Heart right ventricle (tissue), 16 donors: ENCODE measurements at regions not wholly inside any gene's neighbourhood (a gene's known extent, or its start where the extent isn't known, plus 50 kb on each side); places are given as distances from the start of the nearest gene placed in this dataset.

Source experiments
- ATAC-seq, 8 donors: fragments of 200-7000 bp; cut with Tn5 transposase; one replicate each; pipeline ENCODE4 v1.9.1; 2020; ENCODE audit warnings: mild to moderate bottlenecking in 8 of 8, moderate library complexity in 8 of 8, moderate number of reproducible peaks in 1 of 8
- DNase-seq, 2 donors: peaks; one replicate each; pipeline ENCODE4 v3.0.0-alpha.2; 2020
- H3K27ac ChIP-seq, 10 donors: fragments of 200-600 bp; sonication (generic) in 2 of 10; one replicate each; pipeline versions ENCODE4 v1.5.0 to v1.8.0; 2020 to 2022; ENCODE audit warnings: mild to moderate bottlenecking in 3 of 10
- H3K27me3 ChIP-seq, 7 donors: fragments of 200-600 bp; one replicate each; pipeline ENCODE4 v1.8.0; 2021 to 2022; ENCODE audit warnings: mild to moderate bottlenecking in 2 of 7
- H3K36me3 ChIP-seq, 9 donors: fragments of 200-600 bp; sonication (generic) in 1 of 9; one replicate each; pipeline versions ENCODE4 v1.5.0 to v1.8.0; 2020 to 2022; ENCODE audit warnings: mild to moderate bottlenecking in 2 of 9
- H3K4me1 ChIP-seq, 9 donors: fragments of 200-600 bp; sonication (generic) in 1 of 9; one replicate each; pipeline versions ENCODE4 v1.5.0 to v1.8.0; 2020 to 2022; ENCODE audit warnings: mild to moderate bottlenecking in 4 of 9
- H3K4me3 ChIP-seq, 10 donors: fragments of 200-600 bp; sonication (generic) in 2 of 10; one replicate each; pipeline versions ENCODE4 v1.5.0 to v1.8.0; 2020 to 2022; ENCODE audit warnings: mild to moderate bottlenecking in 7 of 10, moderate library complexity in 2 of 10
- H3K9me3 ChIP-seq, 11 donors: fragments of 200-600 bp in 10 of 11; sonication (generic) in 2 of 11; one replicate each; pipeline versions ENCODE4 v1.5.0 to v1.8.0; 2013 to 2022; ENCODE audit warnings: mild to moderate bottlenecking in 2 of 11, control low read depth in 1 of 11, moderate library complexity in 1 of 11
- WGBS, 2 donors: extraction: QIAGEN DNeasy Blood & Tissue Kit; methylation state at CpG; one replicate each; pipeline ENCODE4 v1.1.7; 2013; ENCODE audit warnings: inconsistent platforms in 1 of 2; 5-methylcytosine and 5-hydroxymethylcytosine counted together
- intact Hi-C, 10 donors: fragments of 100-400 bp; cut with DNase I; formaldehyde crosslinking; loops; one replicate each; pipeline versions ENCODE4 v1.11.1 to v1.14.2; 2022
- TF ChIP-seq, protein P1 (sequence below), 9 donors: fragments of 200-600 bp; sonication (generic) in 2 of 9; IDR thresholded peaks; one replicate each; pipeline versions ENCODE4 v1.5.0 to v1.8.0; 2021 to 2022; ENCODE audit warnings: antibody characterized with exemption in 9 of 9, mild to moderate bottlenecking in 5 of 9, moderate library complexity in 1 of 9
- donor health status: Arrhythmogenic right ventricular cardiomyopathy.
- donor health status: ischemic (EF 13 %, LVEDD 7.1; RV severe dilation, severe dysfunction).
- donor health status: healthy with polysubstance abuse.
- donor health status: DM: no; HTN: yes; CAD: no.
- donor health status: DM: no; HTN: no; CAD: no.
- donor health status: ischemic (EF 25% LVEDD 6.9; RV normal size, moderate dysfunction).
- donor health status: ischemic (EF 25% LVEDD 5.7; RV mildly dilated, moderate dysfunction).
- donor health status: healthy.
- donor health status: DM: yes; HTN: yes; CAD: no.
- donor health status: Ischemic cardiomyopathy.
- donor health status: ischemic (EF 35%, LVEDD 5.7; RV mildly dilated, moderate dysfunction).
- donor health status: nonischemic (EF 11% LVEDD 7.7; RV severe dilation, severe dysfunction).
- donor health status: DM: yes; HTN: yes; CAD: no.
- donor health status: PGD.
- donor health status: ischemic (EF 29% LVEDD 5.4; RV normal size, mild dysfunction).
- donor health status: nonischemic (EF 23%, LVEDD 6.1; RV moderate dilation, normal function).

DNA sequence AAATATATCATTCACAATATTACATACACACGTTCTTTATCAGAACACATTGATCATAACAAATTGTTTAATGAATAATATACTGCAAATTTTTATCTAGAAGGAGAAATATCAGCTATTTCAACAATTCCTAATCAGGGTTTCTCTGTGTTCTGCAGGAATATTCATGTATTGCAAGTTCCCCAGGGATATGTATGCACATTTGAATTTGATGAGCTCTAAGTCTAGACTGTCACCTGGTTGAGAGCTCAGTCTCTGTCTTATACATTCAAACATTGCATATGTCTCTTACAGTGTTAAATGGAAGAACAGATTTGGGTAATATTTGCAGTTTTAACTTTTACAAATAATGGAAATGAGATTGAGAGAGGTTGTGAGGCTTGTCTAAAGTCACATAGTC, 829.7 kb downstream of the CDH11 start:
- DNase-seq (no peak), ATAC-seq (no peak)
- Histone ChIP-seq H3K4me3 (no peak overlapping the region), H3K4me1 (peaks cover 0 to 11% (median 0%) of the 10 kb centered on the region in 9 donors), H3K36me3 (no peaks in the 10 kb centered on the region), H3K27me3 (no peaks in the 10 kb centered on the region), H3K9me3 (peaks cover 0 to 8% (median 0%) of the 10 kb centered on the region in 11 donors), H3K27ac (no peak overlapping the region)
- intact Hi-C loops: no loop called here
- TF ChIP-seq, protein P1, sequence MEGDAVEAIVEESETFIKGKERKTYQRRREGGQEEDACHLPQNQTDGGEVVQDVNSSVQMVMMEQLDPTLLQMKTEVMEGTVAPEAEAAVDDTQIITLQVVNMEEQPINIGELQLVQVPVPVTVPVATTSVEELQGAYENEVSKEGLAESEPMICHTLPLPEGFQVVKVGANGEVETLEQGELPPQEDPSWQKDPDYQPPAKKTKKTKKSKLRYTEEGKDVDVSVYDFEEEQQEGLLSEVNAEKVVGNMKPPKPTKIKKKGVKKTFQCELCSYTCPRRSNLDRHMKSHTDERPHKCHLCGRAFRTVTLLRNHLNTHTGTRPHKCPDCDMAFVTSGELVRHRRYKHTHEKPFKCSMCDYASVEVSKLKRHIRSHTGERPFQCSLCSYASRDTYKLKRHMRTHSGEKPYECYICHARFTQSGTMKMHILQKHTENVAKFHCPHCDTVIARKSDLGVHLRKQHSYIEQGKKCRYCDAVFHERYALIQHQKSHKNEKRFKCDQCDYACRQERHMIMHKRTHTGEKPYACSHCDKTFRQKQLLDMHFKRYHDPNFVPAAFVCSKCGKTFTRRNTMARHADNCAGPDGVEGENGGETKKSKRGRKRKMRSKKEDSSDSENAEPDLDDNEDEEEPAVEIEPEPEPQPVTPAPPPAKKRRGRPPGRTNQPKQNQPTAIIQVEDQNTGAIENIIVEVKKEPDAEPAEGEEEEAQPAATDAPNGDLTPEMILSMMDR (IDR thresholded peaks at IDR 0.05): no peak
- 61 to 70% methylated on average over 1 of the region's 1 CpG for WGBS, 2 donors

DNA sequence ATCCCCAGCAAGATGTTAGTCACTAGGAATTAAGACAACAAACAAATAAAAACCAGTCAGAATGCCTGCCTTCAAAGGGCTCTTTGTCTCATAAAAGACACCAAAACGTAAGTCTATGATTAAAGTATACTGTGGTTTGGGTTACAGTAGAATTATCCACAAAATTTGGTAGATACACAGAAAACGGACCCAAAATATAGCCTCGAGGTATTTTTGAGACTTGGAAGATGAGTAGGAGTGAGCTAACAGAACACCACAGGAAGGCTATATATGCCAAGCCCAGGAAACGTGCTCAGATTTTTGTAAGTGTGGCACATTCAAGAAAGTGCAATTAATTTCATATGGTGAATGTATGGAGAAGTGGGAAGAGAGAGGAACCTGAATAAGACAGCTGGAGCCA, 831.4 kb downstream of the CDH11 start:
- Histone ChIP-seq H3K36me3 (no peaks in the 10 kb centered on the region), H3K4me1 (peaks cover 0 to 11% (median 0%) of the 10 kb centered on the region in 9 donors)
- ATAC-seq: no peak

DNA sequence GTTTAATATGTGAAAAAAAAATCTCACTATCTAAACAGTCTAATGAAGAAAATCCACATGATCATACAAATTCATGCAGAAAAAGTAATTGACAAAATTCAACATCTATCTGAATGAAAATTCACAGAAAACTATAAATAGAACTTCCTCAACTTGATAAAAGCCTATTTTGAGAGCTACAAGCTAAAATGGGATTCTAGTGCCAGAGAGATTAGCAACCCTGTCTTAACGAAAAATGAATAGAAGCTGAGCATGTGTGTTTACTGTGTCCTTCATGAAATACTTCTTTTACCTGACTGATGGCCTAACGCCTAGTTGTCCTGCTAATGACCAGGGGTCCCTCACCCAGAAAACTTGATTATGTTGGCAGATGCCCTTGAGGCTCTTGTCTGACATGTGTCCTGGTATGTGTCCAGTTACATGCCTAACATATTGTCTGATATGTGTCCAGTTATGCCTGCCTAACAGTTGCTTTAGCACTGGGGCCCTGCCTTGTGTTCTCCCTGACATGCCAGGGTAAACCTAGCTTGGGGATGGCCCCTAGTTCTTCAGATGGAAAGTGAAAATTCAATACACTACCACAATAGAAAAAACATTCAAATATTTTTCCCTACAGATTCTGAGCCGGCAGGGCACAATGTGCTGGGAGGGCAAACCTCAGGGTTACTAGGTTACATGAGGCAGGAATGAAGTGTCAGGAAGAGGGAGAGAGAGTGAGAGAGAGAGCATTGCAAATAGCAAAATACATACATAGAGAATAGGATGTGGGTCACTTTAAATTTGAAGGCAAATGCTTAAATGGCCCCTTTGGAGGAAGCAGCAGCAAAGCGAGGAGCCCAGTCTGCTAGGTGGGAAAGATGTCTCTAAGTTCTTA, 834.0 kb downstream of the CDH11 start:
- H3K27me3 ChIP-seq: no peaks in the 10 kb centered on the region
- H3K9me3 ChIP-seq: peaks cover 0 to 22% (median 5%) of the 10 kb centered on the region in 11 donors
- DNase-seq: no peak
- H3K27ac ChIP-seq: peak overlapping the region in 7 of 10 donors; percentile 47 to 81 (median 72)
- TF ChIP-seq, protein P1 (IDR thresholded peaks at IDR 0.05): no peak
- H3K36me3 ChIP-seq: no peaks in the 10 kb centered on the region
- H3K4me3 ChIP-seq: no peak overlapping the region
- intact Hi-C loops: loop anchor here in 1 of 10 donors (1.0 kb wide), 1 partner anchor 19 kb away; no protein-coding TSS in a partner anchor
- H3K4me1 ChIP-seq: peaks cover 0 to 11% (median 0%) of the 10 kb centered on the region in 9 donors
- WGBS, 2 donors: 34 to 43% methylated on average over 4 of the region's 4 CpGs
- ATAC-seq: peak; percentile 39 to 85 (median 70)

More for the DNA sequence above, 831.4 kb downstream of the CDH11 start:
- peaks cover 0 to 8% (median 0%) of the 10 kb centered on the region in 11 donors for H3K9me3 ChIP-seq
- DNase-seq: no peak
- WGBS, 2 donors: 73 to 81% methylated on average over 4 of the region's 4 CpGs
- H3K4me3 ChIP-seq: no peak overlapping the region
- intact Hi-C loops: no loop called here
- H3K27me3 ChIP-seq: no peaks in the 10 kb centered on the region
- TF ChIP-seq, protein P1 (IDR thresholded peaks at IDR 0.05): no peak
- no peak overlapping the region for H3K27ac ChIP-seq

DNA sequence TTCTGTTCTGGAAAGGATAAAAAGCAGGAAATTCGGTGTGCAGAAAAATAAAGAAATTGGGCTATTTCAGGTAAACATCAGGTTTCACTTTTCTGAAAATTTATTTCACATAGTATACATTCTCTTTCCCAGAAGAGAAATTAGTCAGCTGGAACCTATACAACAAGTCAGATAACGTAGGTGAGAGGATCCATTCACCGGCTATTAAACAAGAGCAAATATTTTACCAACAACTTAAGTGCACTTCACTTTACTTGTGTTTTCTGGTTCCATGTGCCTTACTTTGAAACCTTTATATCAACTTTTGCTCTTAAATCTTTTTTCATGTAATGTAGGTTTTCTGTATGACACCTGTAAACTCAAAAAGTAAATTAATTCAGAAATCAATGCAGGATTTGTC, 839.7 kb downstream of the CDH11 start:
- H3K9me3 ChIP-seq: peaks cover 0 to 15% (median 5%) of the 10 kb centered on the region in 11 donors
- no peak for ATAC-seq
- H3K4me3 ChIP-seq: no peak overlapping the region
- 82 to 87% methylated on average over 3 of the region's 3 CpGs for WGBS, 2 donors
- no peaks in the 10 kb centered on the region for H3K27me3 ChIP-seq
- no peaks in the 10 kb centered on the region for H3K36me3 ChIP-seq
- intact Hi-C loops: no loop called here
- DNase-seq: no peak
- H3K27ac ChIP-seq: no peak overlapping the region
- TF ChIP-seq, protein P1 (IDR thresholded peaks at IDR 0.05): no peak
- H3K4me1 ChIP-seq: no peaks in the 10 kb centered on the region
